ENCODE measurements at regions not wholly inside any gene's neighbourhood (a gene's known extent, or its start where the extent isn't known, plus 50 kb on each side); places are given as distances from the start of the nearest gene placed in this dataset.

- Histone ChIP-seq H3K27me3 (replicated peaks; ENCODE audit: insufficient read depth, low read length) (peaks cover 94% of the 10 kb centered on the region), H3K9me2 (replicated peaks; ENCODE audit: insufficient read depth, low read length) (no peaks in the 10 kb centered on the region), H3K9me3 (replicated peaks; ENCODE audit: insufficient read depth, low read length) (no peaks in the 10 kb centered on the region), H3K27ac (ENCODE audit: low read length) (no peak overlapping the region), H3K4me2 (ENCODE audit: low read depth, low read length) (no peak overlapping the region), H3K4me3 (ENCODE audit: low read length) (no peak overlapping the region), H3K9ac (ENCODE audit: low read length) (no peak overlapping the region), H2AFZ (ENCODE audit: low read length) (no peak overlapping the region), H3K4me1 (ENCODE audit: low read length) (no peaks in the 10 kb centered on the region), H3K79me2 (ENCODE audit: low read length) (no peaks in the 10 kb centered on the region), H4K20me1 (ENCODE audit: insufficient read depth, low read length) (no peaks in the 10 kb centered on the region), H3K36me3 (replicated peaks; ENCODE audit: insufficient read depth, low read length) (no peaks in the 10 kb centered on the region), H3F3A (ENCODE audit: insufficient read depth, low read length) (no peaks in the 10 kb centered on the region)
- no peak for DNase-seq
- TF ChIP-seq CTCF (IDR thresholded peaks at IDR 0.05; ENCODE audit: low read length) (no peak), EZH2 (optimal IDR thresholded peaks at IDR 0.05; ENCODE audit: low read depth, low read length) (no peak), EZH2phosphoT487 (IDR thresholded peaks at IDR 0.05; ENCODE audit: low read length) (no peak)
Observed at GRCh38 chr1:22249928-22250680, 107.2 kb upstream of the WNT4 start.

GRCh38 chr1:22250724-22251123 lies 107.8 kb upstream of the WNT4 start:
- Histone ChIP-seq H3F3A (ENCODE audit: insufficient read depth, low read length) (no peaks in the 10 kb centered on the region), H4K20me1 (ENCODE audit: insufficient read depth, low read length) (no peaks in the 10 kb centered on the region), H3K9me3 (replicated peaks; ENCODE audit: insufficient read depth, low read length) (no peaks in the 10 kb centered on the region), H3K27me3 (replicated peaks; ENCODE audit: insufficient read depth, low read length) (peaks cover 96% of the 10 kb centered on the region), H3K9me2 (replicated peaks; ENCODE audit: insufficient read depth, low read length) (no peaks in the 10 kb centered on the region), H3K27ac (ENCODE audit: low read length) (no peak overlapping the region), H3K4me2 (ENCODE audit: low read depth, low read length) (no peak overlapping the region), H3K4me3 (ENCODE audit: low read length) (no peak overlapping the region), H3K9ac (ENCODE audit: low read length) (no peak overlapping the region), H2AFZ (ENCODE audit: low read length) (no peak overlapping the region), H3K4me1 (ENCODE audit: low read length) (no peaks in the 10 kb centered on the region), H3K36me3 (replicated peaks; ENCODE audit: insufficient read depth, low read length) (no peaks in the 10 kb centered on the region), H3K79me2 (ENCODE audit: low read length) (no peaks in the 10 kb centered on the region)
- no peak for DNase-seq
- TF ChIP-seq EZH2phosphoT487 (IDR thresholded peaks at IDR 0.05; ENCODE audit: low read length) (no peak), EZH2 (optimal IDR thresholded peaks at IDR 0.05; ENCODE audit: low read depth, low read length) (no peak), CTCF (IDR thresholded peaks at IDR 0.05; ENCODE audit: low read length) (no peak)

- H3K36me3 ChIP-seq (replicated peaks; ENCODE audit: insufficient read depth, low read length): no peaks in the 10 kb centered on the region
- H3K9me3 ChIP-seq (replicated peaks; ENCODE audit: insufficient read depth, low read length): no peaks in the 10 kb centered on the region
- no peak overlapping the region for H2AFZ ChIP-seq (ENCODE audit: low read length)
- H3K4me1 ChIP-seq (ENCODE audit: low read length): no peaks in the 10 kb centered on the region
- H3F3A ChIP-seq (ENCODE audit: insufficient read depth, low read length): no peaks in the 10 kb centered on the region
- no peak overlapping the region for H3K4me2 ChIP-seq (ENCODE audit: low read depth, low read length)
- H3K4me3 ChIP-seq (ENCODE audit: low read length): no peak overlapping the region
- no peaks in the 10 kb centered on the region for H3K79me2 ChIP-seq (ENCODE audit: low read length)
- H3K27me3 ChIP-seq (replicated peaks; ENCODE audit: insufficient read depth, low read length): peaks cover 95% of the 10 kb centered on the region
- H3K27ac ChIP-seq (ENCODE audit: low read length): no peak overlapping the region
- H4K20me1 ChIP-seq (ENCODE audit: insufficient read depth, low read length): no peaks in the 10 kb centered on the region
- H3K9ac ChIP-seq (ENCODE audit: low read length): no peak overlapping the region
- TF ChIP-seq EZH2 (optimal IDR thresholded peaks at IDR 0.05; ENCODE audit: low read depth, low read length): no peak
- TF ChIP-seq CTCF (IDR thresholded peaks at IDR 0.05; ENCODE audit: low read length): no peak
- TF ChIP-seq EZH2phosphoT487 (IDR thresholded peaks at IDR 0.05; ENCODE audit: low read length): no peak
- H3K9me2 ChIP-seq (replicated peaks; ENCODE audit: insufficient read depth, low read length): no peaks in the 10 kb centered on the region
- no peak for DNase-seq
Observed at GRCh38 chr1:22252251-22252650, 109.4 kb upstream of the WNT4 start.

Data from MM.1S (cell line).